Upper lobe of left lung (tissue), 4 donors: ENCODE measurements at regions not wholly inside any gene's neighbourhood (a gene's known extent, or its start where the extent isn't known, plus 50 kb on each side); places are given as distances from the start of the nearest gene placed in this dataset.

Experiments
- CTCF ChIP-seq, 6 experiments: fragments of 450-650 bp in 4 of 6; fragments of 200-600 bp in 2 of 6; sonication (generic) in 2 of 6; IDR thresholded peaks; one replicate each; pipeline ENCODE4 v1.5.1; 2016 to 2019; ENCODE audit warnings: antibody characterized with exemption in 6 of 6
- POLR2A ChIP-seq, 4 donors: fragments of 450-650 bp; IDR thresholded peaks; one replicate each; pipeline ENCODE4 v1.5.1; 2016 to 2017; ENCODE audit warnings: antibody characterized with exemption in 4 of 4, mild to moderate bottlenecking in 2 of 4

- TF ChIP-seq CTCF (IDR thresholded peaks at IDR 0.05) (no peak), POLR2A (IDR thresholded peaks at IDR 0.05) (no peak)
Observed at GRCh38 chr14:80124794-80125193, 86.5 kb downstream of the DIO2 start.
